ENCODE measurements at regions not wholly inside any gene's neighbourhood (a gene's known extent, or its start where the extent isn't known, plus 50 kb on each side); places are given as distances from the start of the nearest gene placed in this dataset.

DNA sequence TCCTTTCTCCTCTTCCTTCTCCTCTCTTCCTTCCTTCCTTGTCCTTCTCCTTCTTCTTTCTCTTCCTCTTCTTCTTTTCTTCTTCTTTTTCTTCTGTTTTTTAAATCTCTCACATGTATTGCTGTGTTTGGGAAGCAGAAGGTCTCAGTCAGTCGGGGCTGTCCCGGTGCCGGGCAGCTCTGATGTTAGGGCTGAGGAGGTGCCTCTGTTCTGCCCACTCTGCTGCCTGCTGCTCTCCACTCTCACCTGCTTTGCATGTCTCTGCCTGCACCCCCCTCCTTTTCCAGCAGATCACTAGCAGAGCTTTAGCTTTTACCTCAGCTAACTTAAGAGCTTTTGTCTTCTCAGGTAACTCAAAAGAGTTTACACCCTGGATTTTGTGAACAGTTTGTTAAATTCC is 276.6 kb downstream of the CHRM3 start:
- in situ Hi-C loops (cut with HindIII; ENCODE audit: low sequenced_read_pairs) = no loop called here
- H3K4me3 ChIP-seq (ENCODE audit: low read depth, low read length) = no peak overlapping the region
- TF ChIP-seq, protein P1, sequence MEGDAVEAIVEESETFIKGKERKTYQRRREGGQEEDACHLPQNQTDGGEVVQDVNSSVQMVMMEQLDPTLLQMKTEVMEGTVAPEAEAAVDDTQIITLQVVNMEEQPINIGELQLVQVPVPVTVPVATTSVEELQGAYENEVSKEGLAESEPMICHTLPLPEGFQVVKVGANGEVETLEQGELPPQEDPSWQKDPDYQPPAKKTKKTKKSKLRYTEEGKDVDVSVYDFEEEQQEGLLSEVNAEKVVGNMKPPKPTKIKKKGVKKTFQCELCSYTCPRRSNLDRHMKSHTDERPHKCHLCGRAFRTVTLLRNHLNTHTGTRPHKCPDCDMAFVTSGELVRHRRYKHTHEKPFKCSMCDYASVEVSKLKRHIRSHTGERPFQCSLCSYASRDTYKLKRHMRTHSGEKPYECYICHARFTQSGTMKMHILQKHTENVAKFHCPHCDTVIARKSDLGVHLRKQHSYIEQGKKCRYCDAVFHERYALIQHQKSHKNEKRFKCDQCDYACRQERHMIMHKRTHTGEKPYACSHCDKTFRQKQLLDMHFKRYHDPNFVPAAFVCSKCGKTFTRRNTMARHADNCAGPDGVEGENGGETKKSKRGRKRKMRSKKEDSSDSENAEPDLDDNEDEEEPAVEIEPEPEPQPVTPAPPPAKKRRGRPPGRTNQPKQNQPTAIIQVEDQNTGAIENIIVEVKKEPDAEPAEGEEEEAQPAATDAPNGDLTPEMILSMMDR (IDR thresholded peaks at IDR 0.05; ENCODE audit: low read depth, low read length) = no peak
- no peak for DNase-seq (ENCODE audit: low read depth, low spot score)

DNA sequence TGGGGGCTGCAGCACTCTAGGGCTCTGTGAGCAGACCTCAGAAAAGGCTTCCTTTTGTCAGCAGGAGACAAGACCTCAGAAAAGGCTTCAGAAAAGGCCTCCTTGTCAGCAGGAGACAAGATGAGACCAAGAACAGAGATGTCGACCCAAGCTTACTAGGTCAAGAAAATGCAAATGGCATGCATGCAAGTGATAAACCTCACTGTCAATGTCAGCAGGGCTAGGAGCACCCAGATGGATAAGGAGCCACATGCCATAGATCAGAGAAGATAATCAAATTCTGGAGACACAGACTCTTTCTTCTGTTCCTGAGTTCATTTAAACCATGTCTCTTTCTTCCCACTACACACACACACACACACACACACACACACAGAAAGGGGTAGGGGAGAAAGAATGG is 285.9 kb downstream of the CHRM3 start:
- no peak overlapping the region for H3K4me3 ChIP-seq (ENCODE audit: low read depth, low read length)
- in situ Hi-C loops (cut with HindIII; ENCODE audit: low sequenced_read_pairs) = no loop called here
- no peak for DNase-seq (ENCODE audit: low read depth, low spot score)
- TF ChIP-seq, protein P1 (IDR thresholded peaks at IDR 0.05; ENCODE audit: low read depth, low read length) = no peak

DNA sequence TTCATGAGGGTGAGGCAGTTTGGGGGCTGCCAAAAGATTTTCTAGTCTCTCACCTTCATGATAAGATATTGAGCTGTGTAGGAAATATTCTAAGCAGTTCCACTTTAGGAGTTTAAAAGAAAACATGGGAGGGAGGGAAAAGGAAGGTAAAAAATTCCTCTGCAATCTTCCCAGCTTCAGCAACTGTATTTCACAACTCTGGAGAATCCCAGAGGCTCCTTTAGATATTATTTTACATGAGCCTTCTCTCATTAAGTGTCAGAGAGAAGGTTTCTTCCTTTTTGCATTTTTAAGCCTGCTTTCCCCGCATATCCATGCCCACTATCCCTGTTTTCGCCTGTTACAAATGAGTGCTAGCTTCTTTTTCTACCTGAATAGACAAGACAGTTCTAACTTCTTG is 289.4 kb downstream of the CHRM3 start:
- no peak for DNase-seq (ENCODE audit: low read depth, low spot score)
- TF ChIP-seq, protein P1 (IDR thresholded peaks at IDR 0.05; ENCODE audit: low read depth, low read length) = no peak

DNA sequence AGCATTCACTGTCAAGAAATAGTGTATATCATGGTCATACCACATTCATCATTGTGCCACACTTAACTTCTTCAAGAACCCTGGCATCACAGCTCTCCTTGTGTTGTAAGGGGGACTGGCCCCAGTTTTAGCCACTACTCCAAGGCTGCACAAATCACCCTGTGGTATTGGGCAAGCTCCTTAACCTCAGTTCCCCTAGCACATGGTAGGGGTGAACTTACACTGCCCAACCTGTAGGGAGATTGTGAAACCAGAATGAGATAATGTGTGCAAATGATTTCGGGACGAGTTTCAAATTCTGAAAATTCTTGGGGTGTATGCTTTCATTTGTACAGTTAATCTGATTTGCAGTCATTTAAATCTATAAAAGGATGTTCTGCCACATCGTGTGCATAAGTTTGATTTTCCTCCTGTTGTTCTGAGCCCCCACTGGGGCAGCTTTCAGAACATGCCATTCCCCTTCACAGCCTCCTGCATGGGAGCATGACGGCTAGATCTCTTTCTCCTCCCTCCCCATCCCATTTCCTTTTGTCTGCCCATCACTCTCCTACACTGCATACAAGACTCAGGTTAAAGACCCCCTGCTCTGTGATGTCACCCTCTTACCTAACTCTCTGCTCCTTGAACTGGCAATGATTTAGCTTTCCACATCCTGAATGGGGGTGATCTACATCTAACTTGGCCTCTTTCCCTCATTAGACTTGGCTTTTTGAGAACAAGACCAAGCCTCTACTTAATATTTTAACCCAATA is 290.3 kb downstream of the CHRM3 start:
- in situ Hi-C loops (cut with HindIII; ENCODE audit: low sequenced_read_pairs) = no loop called here
- no peak for DNase-seq (ENCODE audit: low read depth, low spot score)
- TF ChIP-seq, protein P1 (IDR thresholded peaks at IDR 0.05; ENCODE audit: low read depth, low read length) = no peak
- H3K4me3 ChIP-seq (ENCODE audit: low read depth, low read length) = no peak overlapping the region

More for the DNA sequence above, 289.4 kb downstream of the CHRM3 start:
- H3K4me3 ChIP-seq (ENCODE audit: low read depth, low read length) = no peak overlapping the region
- in situ Hi-C loops (cut with HindIII; ENCODE audit: low sequenced_read_pairs) = no loop called here

DNA sequence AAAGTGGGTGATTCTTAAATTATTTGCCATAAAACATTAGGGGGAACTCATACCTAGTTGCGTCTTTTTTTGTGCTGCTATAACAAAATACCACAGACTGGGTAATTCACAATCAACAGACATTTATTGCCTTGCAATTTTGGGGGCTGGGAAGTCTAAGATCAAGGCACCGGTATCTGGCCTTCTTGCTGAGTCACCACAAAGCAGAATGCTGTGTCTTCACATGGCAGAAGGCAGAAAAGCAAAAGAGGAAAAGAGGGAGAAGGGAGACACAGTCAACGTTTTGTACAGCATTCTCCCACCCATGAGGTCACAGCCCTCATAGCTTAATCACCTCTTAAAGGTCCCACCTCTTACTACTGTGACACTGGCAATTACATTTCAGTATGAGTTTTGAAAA is 291.0 kb downstream of the CHRM3 start:
- no peak for DNase-seq (ENCODE audit: low read depth, low spot score)
- TF ChIP-seq, protein P1 (IDR thresholded peaks at IDR 0.05; ENCODE audit: low read depth, low read length) = no peak
- no peak overlapping the region for H3K4me3 ChIP-seq (ENCODE audit: low read depth, low read length)
- in situ Hi-C loops (cut with HindIII; ENCODE audit: low sequenced_read_pairs) = no loop called here

DNA sequence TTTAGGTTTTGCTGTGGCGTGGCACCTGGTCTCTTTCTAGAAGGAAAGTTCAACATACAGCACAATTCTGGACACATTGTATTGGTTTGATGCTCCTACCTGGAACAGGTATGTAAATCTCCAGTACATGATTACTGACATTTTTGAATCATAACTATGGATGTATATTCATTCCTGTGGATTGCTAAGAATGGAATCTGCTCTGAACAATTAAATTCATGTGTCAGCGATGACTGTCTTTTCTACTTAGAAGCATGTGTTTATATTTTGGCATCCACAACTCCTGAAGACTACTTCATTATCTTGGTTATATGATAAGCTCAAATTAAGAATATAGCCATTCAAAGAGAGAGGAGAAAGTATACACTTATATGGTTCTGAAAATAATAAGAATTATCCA is 291.8 kb downstream of the CHRM3 start:
- TF ChIP-seq, protein P1 (IDR thresholded peaks at IDR 0.05; ENCODE audit: low read depth, low read length) = no peak
- DNase-seq (ENCODE audit: low read depth, low spot score) = no peak
- H3K4me3 ChIP-seq (ENCODE audit: low read depth, low read length) = no peak overlapping the region
- in situ Hi-C loops (cut with HindIII; ENCODE audit: low sequenced_read_pairs) = no loop called here
